ENCODE measurements at regions not wholly inside any gene's neighbourhood (a gene's known extent, or its start where the extent isn't known, plus 50 kb on each side); places are given as distances from the start of the nearest gene placed in this dataset.

GRCh38 chr3:59303452-59303851 is 253.6 kb upstream of the CFAP20DC start:
- Histone ChIP-seq H3K9ac (ENCODE audit: low read length) (no peak overlapping the region), H3K4me3 (ENCODE audit: low read length) (no peak overlapping the region), H3K27me3 (replicated peaks; ENCODE audit: insufficient read depth, low read length) (no peaks in the 10 kb centered on the region), H4K20me1 (ENCODE audit: insufficient read depth, low read length) (no peaks in the 10 kb centered on the region), H3K9me2 (replicated peaks; ENCODE audit: insufficient read depth, low read length) (no peaks in the 10 kb centered on the region), H3K4me1 (ENCODE audit: low read length) (no peaks in the 10 kb centered on the region), H3K79me2 (ENCODE audit: low read length) (no peaks in the 10 kb centered on the region), H3K36me3 (replicated peaks; ENCODE audit: insufficient read depth, low read length) (no peaks in the 10 kb centered on the region), H3K27ac (ENCODE audit: low read length) (no peak overlapping the region), H2AFZ (ENCODE audit: low read length) (no peak overlapping the region), H3F3A (ENCODE audit: insufficient read depth, low read length) (no peaks in the 10 kb centered on the region), H3K4me2 (ENCODE audit: low read depth, low read length) (no peak overlapping the region), H3K9me3 (replicated peaks; ENCODE audit: insufficient read depth, low read length) (no peaks in the 10 kb centered on the region)
- no peak for TF ChIP-seq EZH2phosphoT487 (IDR thresholded peaks at IDR 0.05; ENCODE audit: low read length)
- no peak for TF ChIP-seq EZH2 (optimal IDR thresholded peaks at IDR 0.05; ENCODE audit: low read depth, low read length)
- no peak for TF ChIP-seq CTCF (IDR thresholded peaks at IDR 0.05; ENCODE audit: low read length)
- no peak for DNase-seq

GRCh38 chr3:59302442-59302841 is 252.6 kb upstream of the CFAP20DC start:
- H3K36me3 ChIP-seq (replicated peaks; ENCODE audit: insufficient read depth, low read length): no peaks in the 10 kb centered on the region
- no peak for TF ChIP-seq EZH2 (optimal IDR thresholded peaks at IDR 0.05; ENCODE audit: low read depth, low read length)
- DNase-seq: no peak
- no peak overlapping the region for H3K9ac ChIP-seq (ENCODE audit: low read length)
- H3K27me3 ChIP-seq (replicated peaks; ENCODE audit: insufficient read depth, low read length): no peaks in the 10 kb centered on the region
- no peaks in the 10 kb centered on the region for H3K4me1 ChIP-seq (ENCODE audit: low read length)
- H4K20me1 ChIP-seq (ENCODE audit: insufficient read depth, low read length): no peaks in the 10 kb centered on the region
- no peaks in the 10 kb centered on the region for H3K79me2 ChIP-seq (ENCODE audit: low read length)
- no peaks in the 10 kb centered on the region for H3K9me3 ChIP-seq (replicated peaks; ENCODE audit: insufficient read depth, low read length)
- H3K27ac ChIP-seq (ENCODE audit: low read length): no peak overlapping the region
- no peaks in the 10 kb centered on the region for H3K9me2 ChIP-seq (replicated peaks; ENCODE audit: insufficient read depth, low read length)
- H3K4me2 ChIP-seq (ENCODE audit: low read depth, low read length): no peak overlapping the region
- H2AFZ ChIP-seq (ENCODE audit: low read length): no peak overlapping the region
- H3F3A ChIP-seq (ENCODE audit: insufficient read depth, low read length): no peaks in the 10 kb centered on the region
- no peak overlapping the region for H3K4me3 ChIP-seq (ENCODE audit: low read length)

GRCh38 chr3:59300733-59301132 is 250.9 kb upstream of the CFAP20DC start:
- no peak for DNase-seq
- Histone ChIP-seq H3K27me3 (replicated peaks; ENCODE audit: insufficient read depth, low read length) (no peaks in the 10 kb centered on the region), H3K79me2 (ENCODE audit: low read length) (no peaks in the 10 kb centered on the region), H3K27ac (ENCODE audit: low read length) (no peak overlapping the region), H3K9me2 (replicated peaks; ENCODE audit: insufficient read depth, low read length) (no peaks in the 10 kb centered on the region), H3F3A (ENCODE audit: insufficient read depth, low read length) (no peaks in the 10 kb centered on the region), H3K4me2 (ENCODE audit: low read depth, low read length) (no peak overlapping the region), H3K36me3 (replicated peaks; ENCODE audit: insufficient read depth, low read length) (no peaks in the 10 kb centered on the region), H3K9ac (ENCODE audit: low read length) (no peak overlapping the region), H3K4me1 (ENCODE audit: low read length) (no peaks in the 10 kb centered on the region), H2AFZ (ENCODE audit: low read length) (no peak overlapping the region), H4K20me1 (ENCODE audit: insufficient read depth, low read length) (no peaks in the 10 kb centered on the region), H3K4me3 (ENCODE audit: low read length) (no peak overlapping the region), H3K9me3 (replicated peaks; ENCODE audit: insufficient read depth, low read length) (no peaks in the 10 kb centered on the region)
- TF ChIP-seq CTCF (IDR thresholded peaks at IDR 0.05; ENCODE audit: low read length) (no peak), EZH2phosphoT487 (IDR thresholded peaks at IDR 0.05; ENCODE audit: low read length) (no peak), EZH2 (optimal IDR thresholded peaks at IDR 0.05; ENCODE audit: low read depth, low read length) (no peak)

GRCh38 chr3:59299561-59299960 is 249.7 kb upstream of the CFAP20DC start:
- H3K4me3 ChIP-seq (ENCODE audit: low read length): no peak overlapping the region
- no peaks in the 10 kb centered on the region for H3K27me3 ChIP-seq (replicated peaks; ENCODE audit: insufficient read depth, low read length)
- DNase-seq: no peak
- H3K4me1 ChIP-seq (ENCODE audit: low read length): no peaks in the 10 kb centered on the region
- no peak overlapping the region for H3K27ac ChIP-seq (ENCODE audit: low read length)
- no peak overlapping the region for H3K4me2 ChIP-seq (ENCODE audit: low read depth, low read length)
- no peaks in the 10 kb centered on the region for H3K79me2 ChIP-seq (ENCODE audit: low read length)
- H3K9ac ChIP-seq (ENCODE audit: low read length): no peak overlapping the region
- no peaks in the 10 kb centered on the region for H4K20me1 ChIP-seq (ENCODE audit: insufficient read depth, low read length)
- no peaks in the 10 kb centered on the region for H3K9me3 ChIP-seq (replicated peaks; ENCODE audit: insufficient read depth, low read length)
- TF ChIP-seq EZH2phosphoT487 (IDR thresholded peaks at IDR 0.05; ENCODE audit: low read length) (no peak), EZH2 (optimal IDR thresholded peaks at IDR 0.05; ENCODE audit: low read depth, low read length) (no peak), CTCF (IDR thresholded peaks at IDR 0.05; ENCODE audit: low read length) (no peak)
- no peaks in the 10 kb centered on the region for H3K9me2 ChIP-seq (replicated peaks; ENCODE audit: insufficient read depth, low read length)
- no peak overlapping the region for H2AFZ ChIP-seq (ENCODE audit: low read length)
- H3K36me3 ChIP-seq (replicated peaks; ENCODE audit: insufficient read depth, low read length): no peaks in the 10 kb centered on the region
- no peaks in the 10 kb centered on the region for H3F3A ChIP-seq (ENCODE audit: insufficient read depth, low read length)

All from MM.1S (cell line).